HG03521 (cell line): ENCODE measurements at regions not wholly inside any gene's neighbourhood (a gene's known extent, or its start where the extent isn't known, plus 50 kb on each side); places are given as distances from the start of the nearest gene placed in this dataset.
A peak's percentile ranks its signal among the peaks of the same experiment; 100 is the strongest.

Source experiments
- ATAC-seq: cut with Tn5 transposase; IDR thresholded peaks from one replicate; pipeline ENCODE4 v1.9.1; 2021; ENCODE audit warnings: mild to moderate bottlenecking, moderate library complexity; ENCODE audit not compliant: unreplicated experiment

GRCh38 chr2:128696421-128696820, 377.8 kb upstream of the HS6ST1 start:
- no peak for ATAC-seq

- no peak for ATAC-seq
These were observed 382.8 kb upstream of the HS6ST1 start for GRCh38 chr2:128701418-128701817.

GRCh38 chr2:128702616-128703015, 383.9 kb upstream of the HS6ST1 start:
- no peak for ATAC-seq

- no peak for ATAC-seq
These were observed 389.6 kb upstream of the HS6ST1 start for GRCh38 chr2:128708106-128708816.

GRCh38 chr2:128710242-128710641, 391.6 kb upstream of the HS6ST1 start:
- no peak for ATAC-seq

GRCh38 chr2:128710729-128711128, 392.1 kb upstream of the HS6ST1 start:
- ATAC-seq = no peak

- ATAC-seq = no peak
These were observed 395.6 kb upstream of the HS6ST1 start for GRCh38 chr2:128714285-128714684.

GRCh38 chr2:128714851-128715312, 396.2 kb upstream of the HS6ST1 start:
- ATAC-seq = no peak

GRCh38 chr2:128715360-128715759, 396.7 kb upstream of the HS6ST1 start:
- no peak for ATAC-seq

- no peak for ATAC-seq
These were observed 397.6 kb upstream of the HS6ST1 start for GRCh38 chr2:128716299-128716721.

GRCh38 chr2:128717758-128718710, 399.4 kb upstream of the HS6ST1 start:
- ATAC-seq = no peak

GRCh38 chr2:128720080-128721022, 401.7 kb upstream of the HS6ST1 start:
- no peak for ATAC-seq

GRCh38 chr2:128721096-128721495, 402.4 kb upstream of the HS6ST1 start:
- no peak for ATAC-seq

- ATAC-seq = no peak
These were observed 403.8 kb upstream of the HS6ST1 start for GRCh38 chr2:128722489-128722888.

- no peak for ATAC-seq
These were observed 405.9 kb upstream of the HS6ST1 start for GRCh38 chr2:128724547-128724946.

GRCh38 chr2:128724972-128725371, 406.3 kb upstream of the HS6ST1 start:
- ATAC-seq = no peak

GRCh38 chr2:128726236-128726635, 407.6 kb upstream of the HS6ST1 start:
- no peak for ATAC-seq

- peak; percentile 50 for ATAC-seq
These were observed 408.2 kb upstream of the HS6ST1 start for GRCh38 chr2:128726911-128727310.

GRCh38 chr2:128727404-128727803, 408.7 kb upstream of the HS6ST1 start:
- peak; percentile 59 for ATAC-seq

GRCh38 chr2:128727914-128728313, 409.2 kb upstream of the HS6ST1 start:
- peak; percentile 38 for ATAC-seq

GRCh38 chr2:128729051-128729450, 410.4 kb upstream of the HS6ST1 start:
- no peak for ATAC-seq
